ENCODE measurements at regions not wholly inside any gene's neighbourhood (a gene's known extent, or its start where the extent isn't known, plus 50 kb on each side); places are given as distances from the start of the nearest gene placed in this dataset.

- DNase-seq (ENCODE audit: low read depth in 2 of 2, low spot score in 1 of 2): no peak
These were observed 190.2 kb downstream of the GALR1 start for GRCh38 chr18:77439888-77440287.

- no peak for DNase-seq (ENCODE audit: low read depth in 2 of 2, low spot score in 1 of 2)
These were observed 192.7 kb downstream of the GALR1 start for GRCh38 chr18:77442393-77442792.

GRCh38 chr18:77444385-77444784 lies 194.7 kb downstream of the GALR1 start:
- DNase-seq (ENCODE audit: low read depth in 2 of 2, low spot score in 1 of 2): no peak

GRCh38 chr18:77448046-77448445 lies 198.4 kb downstream of the GALR1 start:
- no peak for DNase-seq (ENCODE audit: low read depth in 2 of 2, low spot score in 1 of 2)

GRCh38 chr18:77455004-77455403 lies 205.4 kb downstream of the GALR1 start:
- no peak for DNase-seq (ENCODE audit: low read depth in 2 of 2, low spot score in 1 of 2)

GRCh38 chr18:77457681-77458080 lies 208.0 kb downstream of the GALR1 start:
- DNase-seq (ENCODE audit: low read depth in 2 of 2, low spot score in 1 of 2): no peak

GRCh38 chr18:77461062-77461688 lies 211.5 kb downstream of the GALR1 start:
- no peak for DNase-seq (ENCODE audit: low read depth in 2 of 2, low spot score in 1 of 2)

- no peak for DNase-seq (ENCODE audit: low read depth in 2 of 2, low spot score in 1 of 2)
These were observed 215.3 kb downstream of the GALR1 start for GRCh38 chr18:77464917-77465316.

- DNase-seq (ENCODE audit: low read depth in 2 of 2, low spot score in 1 of 2): no peak
These were observed 217.2 kb downstream of the GALR1 start for GRCh38 chr18:77466890-77467289.

GRCh38 chr18:77469131-77469530 lies 219.5 kb downstream of the GALR1 start:
- DNase-seq (ENCODE audit: low read depth in 2 of 2, low spot score in 1 of 2): no peak

- no peak for DNase-seq (ENCODE audit: low read depth in 2 of 2, low spot score in 1 of 2)
These were observed 221.1 kb downstream of the GALR1 start for GRCh38 chr18:77470569-77471413.

GRCh38 chr18:77472509-77472908 lies 222.9 kb downstream of the GALR1 start:
- no peak for DNase-seq (ENCODE audit: low read depth in 2 of 2, low spot score in 1 of 2)

GRCh38 chr18:77478646-77479442 lies 229.2 kb downstream of the GALR1 start:
- no peak for DNase-seq (ENCODE audit: low read depth in 2 of 2, low spot score in 1 of 2)

GRCh38 chr18:77481541-77481940 lies 231.9 kb downstream of the GALR1 start:
- no peak for DNase-seq (ENCODE audit: low read depth in 2 of 2, low spot score in 1 of 2)

- no peak for DNase-seq (ENCODE audit: low read depth in 2 of 2, low spot score in 1 of 2)
These were observed 232.8 kb downstream of the GALR1 start for GRCh38 chr18:77482190-77483085.

GRCh38 chr18:77486985-77487384 lies 237.3 kb downstream of the GALR1 start:
- DNase-seq (ENCODE audit: low read depth in 2 of 2, low spot score in 1 of 2): no peak

GRCh38 chr18:77487951-77488740 lies 238.5 kb downstream of the GALR1 start:
- DNase-seq (ENCODE audit: low read depth in 2 of 2, low spot score in 1 of 2): no peak

GRCh38 chr18:77495079-77495478 lies 245.4 kb downstream of the GALR1 start:
- DNase-seq (ENCODE audit: low read depth in 2 of 2, low spot score in 1 of 2): no peak

- DNase-seq (ENCODE audit: low read depth in 2 of 2, low spot score in 1 of 2): no peak
These were observed 246.5 kb downstream of the GALR1 start for GRCh38 chr18:77495982-77496690.

All from stimulated activated CD8-positive, alpha-beta memory T cell treated with anti-CD3 and anti-CD28 coated beads, Interleukin-4, amount 100 ng/mL, for 1 hour (primary cell).